Osteoblast (primary cell): ENCODE measurements at regions not wholly inside any gene's neighbourhood (a gene's known extent, or its start where the extent isn't known, plus 50 kb on each side); places are given as distances from the start of the nearest gene placed in this dataset.

Experiments used
- DNase-seq: peaks from one replicate; pipeline ENCODE4 v3.0.0; 2011; ENCODE audit warnings: low spot score, mixed read lengths; ENCODE audit not compliant: insufficient read length; ENCODE audit errors: missing footprints
- H2AFZ ChIP-seq: 2 replicates; pipeline ENCODE4 v1.6.0; 2011; ENCODE audit warnings: mild to moderate bottlenecking, low read length
- H3K27ac ChIP-seq: 2 replicates; pipeline ENCODE4 v1.5.1; 2011; ENCODE audit warnings: mild to moderate bottlenecking, low read depth, low read length, moderate library complexity
- H3K27me3 ChIP-seq: 2 replicates; pipeline ENCODE4 v1.6.0; 2012; ENCODE audit warnings: mild to moderate bottlenecking, control low read depth, inconsistent platforms, low read length, moderate library complexity; ENCODE audit not compliant: insufficient read depth
- H3K36me3 ChIP-seq: 2 replicates; pipeline ENCODE4 v1.5.1; 2011; ENCODE audit warnings: mild to moderate bottlenecking, low read length, control low read depth, moderate library complexity; ENCODE audit not compliant: insufficient read depth
- H3K4me1 ChIP-seq: 2 replicates; pipeline ENCODE4 v1.5.1; 2011; ENCODE audit warnings: mild to moderate bottlenecking, low read length, control low read depth, moderate library complexity; ENCODE audit not compliant: insufficient read depth
- H3K4me2 ChIP-seq: 2 replicates; pipeline ENCODE4 v1.6.0; 2011; ENCODE audit warnings: mild to moderate bottlenecking, low read length; ENCODE audit not compliant: insufficient read depth
- H3K4me3 ChIP-seq: fragments of 200-600 bp; sonication (generic); 3 replicates; pipeline ENCODE4 v1.5.1; 2012; ENCODE audit warnings: mild to moderate bottlenecking, low read length, inconsistent platforms; ENCODE audit not compliant: insufficient read depth
- H3K79me2 ChIP-seq: 2 replicates; pipeline ENCODE4 v1.6.0; 2012; ENCODE audit warnings: mild to moderate bottlenecking, low read length, control low read depth, inconsistent platforms; ENCODE audit not compliant: insufficient read depth
- H3K9me3 ChIP-seq: 2 replicates; pipeline ENCODE4 v1.5.1; 2011; ENCODE audit warnings: low read depth, low read length, control low read depth
- H4K20me1 ChIP-seq: 2 replicates; pipeline ENCODE4 v1.6.0; 2012; ENCODE audit warnings: mild to moderate bottlenecking, low read length, control low read depth; ENCODE audit not compliant: insufficient read depth
- TF ChIP-seq, protein P1 (sequence below): IDR thresholded peaks from 2 replicates; pipeline ENCODE4 v1.5.1; 2011; ENCODE audit warnings: mild to moderate bottlenecking, low read depth, low read length, moderate library complexity; ENCODE audit errors: extremely low read depth

DNA sequence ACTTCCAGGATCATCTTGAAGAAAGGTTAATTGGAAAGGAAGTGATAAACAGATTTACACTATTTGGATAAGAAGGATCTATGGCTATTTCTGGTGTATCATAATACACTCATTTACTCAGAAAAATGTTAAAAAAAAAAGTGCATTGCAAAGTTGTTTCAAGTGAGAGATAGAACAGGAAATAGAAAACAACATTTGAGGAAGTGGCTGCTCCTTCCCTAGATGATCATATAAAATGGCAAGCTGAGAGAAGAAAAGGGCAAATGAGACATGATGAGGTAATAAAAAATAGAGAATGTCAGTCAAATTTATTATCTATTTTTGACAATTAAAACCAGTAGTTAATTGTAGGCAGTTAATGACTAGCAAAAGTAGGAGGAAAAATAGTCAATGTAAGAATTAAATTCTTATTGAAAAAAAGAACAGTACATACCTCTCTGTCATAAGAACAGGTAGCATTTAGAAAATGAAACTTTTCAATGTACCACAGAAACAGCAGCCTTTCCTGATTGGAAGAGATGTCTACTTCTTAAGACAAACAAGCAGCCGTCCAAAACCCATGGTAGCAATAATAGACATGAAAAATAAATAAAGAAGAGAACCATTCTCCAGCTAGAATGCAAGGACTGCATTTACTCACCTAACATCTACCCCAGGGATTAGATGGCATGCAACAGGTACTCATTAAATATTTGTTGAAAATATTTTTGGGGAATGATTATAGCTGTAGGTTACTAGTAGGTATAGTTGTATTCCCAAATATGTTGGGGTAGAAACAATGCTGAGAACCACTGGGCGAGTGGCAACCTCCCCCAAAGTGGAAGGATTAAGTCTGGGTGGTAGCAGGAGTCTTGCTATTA lies 63.9 kb upstream of the GRIP1 start:
- no peak overlapping the region for H3K4me3 ChIP-seq
- TF ChIP-seq, protein P1, sequence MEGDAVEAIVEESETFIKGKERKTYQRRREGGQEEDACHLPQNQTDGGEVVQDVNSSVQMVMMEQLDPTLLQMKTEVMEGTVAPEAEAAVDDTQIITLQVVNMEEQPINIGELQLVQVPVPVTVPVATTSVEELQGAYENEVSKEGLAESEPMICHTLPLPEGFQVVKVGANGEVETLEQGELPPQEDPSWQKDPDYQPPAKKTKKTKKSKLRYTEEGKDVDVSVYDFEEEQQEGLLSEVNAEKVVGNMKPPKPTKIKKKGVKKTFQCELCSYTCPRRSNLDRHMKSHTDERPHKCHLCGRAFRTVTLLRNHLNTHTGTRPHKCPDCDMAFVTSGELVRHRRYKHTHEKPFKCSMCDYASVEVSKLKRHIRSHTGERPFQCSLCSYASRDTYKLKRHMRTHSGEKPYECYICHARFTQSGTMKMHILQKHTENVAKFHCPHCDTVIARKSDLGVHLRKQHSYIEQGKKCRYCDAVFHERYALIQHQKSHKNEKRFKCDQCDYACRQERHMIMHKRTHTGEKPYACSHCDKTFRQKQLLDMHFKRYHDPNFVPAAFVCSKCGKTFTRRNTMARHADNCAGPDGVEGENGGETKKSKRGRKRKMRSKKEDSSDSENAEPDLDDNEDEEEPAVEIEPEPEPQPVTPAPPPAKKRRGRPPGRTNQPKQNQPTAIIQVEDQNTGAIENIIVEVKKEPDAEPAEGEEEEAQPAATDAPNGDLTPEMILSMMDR: no peak
- DNase-seq: no peak
- H3K79me2 ChIP-seq: no peaks in the 10 kb centered on the region
- H3K27ac ChIP-seq: no peak overlapping the region
- no peaks in the 10 kb centered on the region for H3K4me1 ChIP-seq
- H3K9me3 ChIP-seq: no peaks in the 10 kb centered on the region
- H3K4me2 ChIP-seq: no peak overlapping the region
- H3K36me3 ChIP-seq: no peaks in the 10 kb centered on the region
- no peak overlapping the region for H2AFZ ChIP-seq
- no peaks in the 10 kb centered on the region for H3K27me3 ChIP-seq
- H4K20me1 ChIP-seq: no peaks in the 10 kb centered on the region

DNA sequence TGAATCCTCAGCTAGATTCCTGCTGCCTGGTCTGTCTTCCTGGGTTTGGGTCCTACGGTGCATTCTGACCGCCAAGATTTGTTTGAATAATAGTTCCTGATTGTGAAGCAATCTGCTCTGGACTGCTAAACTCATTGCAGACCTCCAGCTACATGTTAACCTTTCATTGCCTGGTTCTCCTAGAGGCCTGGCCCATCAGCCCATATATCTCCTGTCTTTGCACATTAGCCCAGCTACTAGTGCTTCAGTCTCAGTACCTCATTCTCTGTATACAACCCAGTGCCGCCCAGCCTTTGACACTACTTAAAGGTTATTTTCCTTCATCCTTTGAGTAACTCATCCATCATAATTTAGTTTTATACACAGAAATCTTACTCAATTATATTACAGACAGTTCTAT lies 65.6 kb upstream of the GRIP1 start:
- no peaks in the 10 kb centered on the region for H3K79me2 ChIP-seq
- TF ChIP-seq, protein P1: no peak
- H3K9me3 ChIP-seq: no peaks in the 10 kb centered on the region
- no peak overlapping the region for H3K27ac ChIP-seq
- H3K4me2 ChIP-seq: no peak overlapping the region
- no peak overlapping the region for H3K4me3 ChIP-seq
- no peaks in the 10 kb centered on the region for H3K27me3 ChIP-seq
- H4K20me1 ChIP-seq: no peaks in the 10 kb centered on the region
- H3K36me3 ChIP-seq: no peaks in the 10 kb centered on the region
- H2AFZ ChIP-seq: no peak overlapping the region
- no peak for DNase-seq
- H3K4me1 ChIP-seq: no peaks in the 10 kb centered on the region

DNA sequence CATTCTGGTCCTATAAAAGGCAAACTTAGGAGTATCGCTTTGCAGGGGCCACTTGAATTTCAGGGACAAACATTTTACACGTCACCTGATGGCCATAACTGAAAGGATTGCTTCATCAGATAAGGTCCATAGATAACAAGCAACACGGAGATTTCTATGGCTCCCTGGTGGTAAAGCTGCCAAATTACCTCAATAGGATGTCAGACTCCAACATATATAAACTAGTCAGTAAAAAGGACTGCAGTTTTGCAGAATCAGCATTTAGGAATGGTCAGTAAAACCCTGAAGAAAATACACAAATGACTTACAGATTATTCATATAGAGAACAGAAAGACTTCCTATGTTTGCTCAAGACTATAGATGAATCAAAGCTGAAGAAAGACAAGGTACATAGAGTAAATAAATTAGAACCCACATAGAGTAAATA lies 66.1 kb upstream of the GRIP1 start:
- Histone ChIP-seq H3K4me3 (no peak overlapping the region), H3K4me1 (no peaks in the 10 kb centered on the region), H3K27me3 (no peaks in the 10 kb centered on the region), H3K9me3 (no peaks in the 10 kb centered on the region), H3K79me2 (no peaks in the 10 kb centered on the region), H4K20me1 (no peaks in the 10 kb centered on the region), H2AFZ (no peak overlapping the region), H3K36me3 (no peaks in the 10 kb centered on the region), H3K4me2 (no peak overlapping the region), H3K27ac (no peak overlapping the region)
- TF ChIP-seq, protein P1: no peak
- no peak for DNase-seq

DNA sequence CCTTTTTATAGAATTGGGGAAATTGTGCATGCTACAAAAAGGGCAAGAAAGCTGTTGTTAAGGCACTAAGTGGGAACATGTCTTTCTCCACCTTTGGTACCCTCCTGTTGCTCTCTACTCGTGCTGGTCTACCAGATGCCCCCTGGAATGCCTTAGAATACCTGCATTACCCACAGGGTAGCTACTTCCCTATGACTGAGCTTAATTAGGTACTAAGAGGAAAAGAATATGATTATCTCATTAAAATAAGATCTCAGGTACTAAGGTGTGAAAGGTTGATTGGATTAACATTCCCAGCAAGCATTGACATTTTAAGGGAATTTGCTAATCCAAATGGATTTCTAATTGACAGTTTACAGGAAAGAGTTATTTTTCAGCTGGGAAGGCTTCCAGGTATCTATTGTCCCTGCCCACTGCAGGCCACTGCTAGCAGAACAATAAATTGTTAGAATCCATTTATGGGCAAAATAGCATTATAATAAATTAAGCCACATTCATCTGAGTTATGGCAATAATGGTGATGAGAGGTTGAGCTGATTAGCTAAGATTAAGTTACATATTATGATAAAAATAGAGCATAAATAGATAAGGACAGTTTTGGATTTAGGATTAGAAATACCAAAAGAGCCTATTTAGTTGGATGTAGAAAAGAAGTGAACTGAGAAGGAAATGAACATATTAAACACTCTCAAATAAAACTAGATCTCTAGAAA lies 67.8 kb upstream of the GRIP1 start:
- no peaks in the 10 kb centered on the region for H3K27me3 ChIP-seq
- TF ChIP-seq, protein P1: no peak

More for the DNA sequence above, 67.8 kb upstream of the GRIP1 start:
- H4K20me1 ChIP-seq: no peaks in the 10 kb centered on the region
- no peak for DNase-seq
- no peak overlapping the region for H3K4me2 ChIP-seq
- H3K9me3 ChIP-seq: no peaks in the 10 kb centered on the region
- no peaks in the 10 kb centered on the region for H3K79me2 ChIP-seq
- H2AFZ ChIP-seq: no peak overlapping the region
- H3K27ac ChIP-seq: no peak overlapping the region
- H3K36me3 ChIP-seq: no peaks in the 10 kb centered on the region
- H3K4me1 ChIP-seq: no peaks in the 10 kb centered on the region
- H3K4me3 ChIP-seq: no peak overlapping the region
